Fibroblast of upper back skin (primary cell): ENCODE measurements at regions not wholly inside any gene's neighbourhood (a gene's known extent, or its start where the extent isn't known, plus 50 kb on each side); places are given as distances from the start of the nearest gene placed in this dataset.
A peak's percentile ranks its signal among the peaks of the same experiment; 100 is the strongest.

Experiments
- DNase-seq: peaks from one replicate; pipeline ENCODE4 v3.0.0-alpha.2; 2013

DNA sequence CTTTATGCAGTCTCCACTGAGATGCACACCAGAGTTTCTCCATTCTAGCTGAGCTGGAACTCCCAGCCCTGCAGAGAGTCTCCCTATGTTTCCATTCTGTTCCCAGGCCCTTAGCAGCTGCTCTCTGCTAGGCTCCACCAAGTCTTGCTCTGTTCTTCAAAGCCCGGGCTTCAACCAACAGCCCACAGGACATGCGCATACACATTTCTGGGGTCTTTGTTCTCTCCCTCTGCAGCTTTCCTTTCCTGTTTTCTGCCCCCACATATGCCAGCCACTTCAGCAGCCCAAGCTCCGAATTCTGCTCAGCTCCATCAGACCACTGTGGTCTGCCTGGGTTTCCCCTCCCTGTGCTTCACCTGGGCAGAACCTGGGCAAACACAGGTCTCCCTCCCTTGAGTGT lies 205.9 kb downstream of the CBLN1 start:
- no peak for DNase-seq

DNA sequence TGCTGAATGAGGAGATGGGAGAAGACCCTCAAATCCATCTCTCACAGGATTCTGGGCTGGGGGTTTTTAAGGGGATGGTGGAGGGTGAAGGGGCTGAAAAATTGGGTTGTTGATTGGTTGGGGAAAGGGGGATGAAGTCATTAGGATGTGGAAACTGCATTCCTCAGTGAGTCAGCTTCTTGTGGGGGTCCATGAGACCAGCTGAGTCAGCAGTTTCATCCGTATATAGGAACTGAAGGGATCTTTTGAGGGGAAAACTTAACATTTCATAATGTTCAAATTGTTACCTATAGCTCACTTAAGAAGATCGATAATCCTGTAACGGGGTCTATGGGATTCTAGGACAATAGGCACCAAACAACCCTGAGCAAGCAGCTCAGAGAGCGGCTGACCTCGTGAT lies 213.4 kb downstream of the CBLN1 start:
- DNase-seq = no peak

GRCh38 chr16:49067776-49068175 lies 213.9 kb downstream of the CBLN1 start:
- no peak for DNase-seq

DNA sequence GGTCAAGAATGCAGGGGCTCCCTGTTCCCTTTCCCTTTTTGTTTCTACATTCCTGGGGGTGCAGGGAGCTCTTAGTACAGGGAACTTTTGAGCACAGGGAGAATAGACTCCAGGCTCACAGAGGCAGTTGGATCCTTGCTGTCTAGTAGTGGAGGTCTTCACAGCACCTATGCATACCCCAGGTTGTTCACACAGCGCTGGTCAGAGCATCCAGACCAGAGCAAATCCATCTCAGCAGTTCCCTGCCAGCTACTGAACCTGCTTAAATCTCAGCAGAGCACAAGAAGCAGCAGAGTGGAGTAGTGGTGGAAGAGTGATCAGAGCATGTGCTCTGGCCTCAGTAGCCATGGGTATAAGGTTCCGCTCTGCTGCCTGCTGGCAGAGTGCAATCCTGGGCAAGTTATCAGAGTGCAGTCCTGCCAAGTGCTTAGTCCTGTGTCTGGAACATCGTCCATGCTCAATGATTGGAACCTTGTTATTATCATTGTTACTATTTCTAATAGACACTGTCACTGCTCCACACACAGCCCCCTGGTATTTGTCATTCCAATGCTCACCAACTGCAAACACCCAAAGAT lies 220.4 kb downstream of the CBLN1 start:
- no peak for DNase-seq

DNA sequence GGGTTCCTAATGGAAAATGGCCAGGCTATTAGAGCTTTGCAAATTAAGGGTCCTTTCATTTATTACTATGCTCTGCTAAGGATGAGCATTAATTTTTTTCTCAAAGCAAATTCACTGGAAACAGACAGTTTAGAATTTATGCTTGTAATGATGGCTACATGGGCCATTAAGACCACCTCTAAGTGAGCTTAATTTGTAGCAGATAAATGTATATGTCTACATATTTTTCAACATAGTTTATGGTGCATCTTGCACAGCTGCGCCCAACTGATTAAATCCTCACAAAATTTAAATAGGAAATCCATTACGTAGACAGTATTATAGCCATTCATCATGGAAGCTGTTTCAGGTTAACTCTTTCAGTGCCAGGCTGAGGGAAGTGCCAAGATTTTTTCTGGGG lies 220.9 kb downstream of the CBLN1 start:
- DNase-seq = no peak

DNA sequence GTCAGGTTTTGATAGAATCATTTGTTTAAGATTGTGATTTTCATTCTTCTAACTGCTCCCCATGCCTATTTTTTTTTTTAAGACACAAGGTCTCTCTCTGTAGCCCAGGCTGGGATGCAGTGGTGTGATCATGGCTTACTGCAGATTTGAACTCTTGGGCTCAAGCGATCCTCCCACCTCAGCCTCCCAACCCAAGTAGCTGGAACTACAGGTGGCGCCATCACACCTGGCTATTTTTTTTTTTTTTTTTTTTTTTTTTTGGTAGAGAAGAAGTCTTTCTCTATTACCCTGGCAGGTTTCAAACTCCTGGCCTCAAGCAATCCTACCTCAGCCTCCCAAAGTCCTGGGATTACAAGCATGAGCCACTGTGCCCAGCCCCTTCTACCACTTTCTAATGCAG lies 223.3 kb downstream of the CBLN1 start:
- no peak for DNase-seq

DNA sequence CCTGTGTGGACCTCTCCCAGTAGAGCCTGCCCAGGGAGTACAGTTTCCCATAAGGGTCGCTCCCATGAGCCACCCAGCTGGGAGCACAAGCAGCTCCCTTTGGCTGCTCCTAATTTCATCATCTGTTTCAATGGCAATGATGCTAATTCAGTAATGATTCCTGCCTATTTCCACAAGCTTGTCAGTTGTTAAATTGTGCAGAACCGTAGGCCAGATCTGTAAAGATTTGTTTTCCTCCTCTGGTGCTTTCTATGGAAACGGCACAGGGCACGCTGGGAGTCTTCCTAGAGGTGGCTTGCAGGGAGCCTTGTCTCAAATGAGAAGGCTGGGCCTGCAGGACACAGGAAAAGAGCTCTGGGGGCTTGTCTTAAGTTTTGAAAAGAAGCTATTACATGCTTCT lies 223.7 kb downstream of the CBLN1 start:
- DNase-seq = no peak

DNA sequence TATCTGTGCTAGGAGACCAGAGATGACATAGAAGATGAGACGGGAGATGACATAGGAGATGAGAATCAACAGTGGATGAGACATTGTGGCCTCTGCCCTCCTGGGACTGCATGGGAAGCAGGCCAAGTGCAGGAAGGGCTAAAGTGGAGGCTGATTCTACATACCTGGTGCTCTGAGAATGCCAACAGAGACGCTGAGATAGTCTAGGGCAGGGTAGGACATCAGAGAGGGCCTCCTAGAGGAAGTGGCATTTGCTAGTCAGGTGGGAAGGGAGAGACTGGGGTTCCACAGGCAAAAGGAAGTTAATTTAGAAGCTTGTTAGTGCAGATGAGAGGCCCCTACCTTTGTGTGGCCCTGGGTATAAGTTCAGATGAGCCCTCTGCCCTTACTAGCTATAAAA lies 224.2 kb downstream of the CBLN1 start:
- DNase-seq = no peak

DNA sequence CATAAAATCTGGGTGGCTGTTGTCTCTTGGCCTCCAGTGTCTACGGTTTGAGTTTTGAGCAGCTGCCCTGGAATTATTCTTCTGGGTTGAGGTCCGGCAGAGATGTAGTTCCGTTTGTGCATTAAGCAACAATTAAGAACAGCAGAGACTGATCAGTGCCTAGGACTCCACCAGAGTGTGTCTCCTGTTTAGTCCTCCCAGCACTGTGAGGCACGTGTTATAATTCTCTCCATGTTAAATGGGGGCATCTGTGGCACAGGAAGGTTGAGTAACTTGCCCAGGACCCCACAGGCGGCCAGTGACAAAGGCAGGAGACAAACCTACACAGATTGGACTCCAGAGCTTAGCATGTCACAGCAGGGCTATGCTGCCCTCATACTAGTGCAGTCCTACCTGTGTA lies 225.1 kb downstream of the CBLN1 start:
- no peak for DNase-seq

GRCh38 chr16:49055824-49056545 lies 225.7 kb downstream of the CBLN1 start:
- no peak for DNase-seq

GRCh38 chr16:49055291-49055690 lies 226.3 kb downstream of the CBLN1 start:
- no peak for DNase-seq

GRCh38 chr16:49054606-49055005 lies 227.0 kb downstream of the CBLN1 start:
- DNase-seq = no peak

DNA sequence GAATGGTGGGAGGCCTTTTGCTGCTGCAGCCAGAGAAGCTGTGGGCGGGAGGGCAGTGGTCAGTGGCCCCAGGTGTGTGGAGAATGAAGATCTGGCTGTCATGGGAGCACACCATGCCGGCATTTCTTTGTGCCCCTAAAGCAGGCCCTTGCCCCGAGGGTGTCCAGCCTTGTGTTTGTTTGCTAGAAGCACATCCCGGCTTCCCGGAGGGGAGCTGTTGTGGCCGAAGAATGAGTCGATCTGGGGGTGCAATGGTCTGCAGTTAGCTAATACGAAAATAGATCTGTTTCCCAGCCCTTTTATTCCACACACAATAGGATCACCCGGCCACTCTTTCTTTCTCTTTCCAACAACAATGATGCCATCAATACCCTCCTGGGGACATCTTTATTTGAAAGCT lies 228.8 kb downstream of the CBLN1 start:
- no peak for DNase-seq

DNA sequence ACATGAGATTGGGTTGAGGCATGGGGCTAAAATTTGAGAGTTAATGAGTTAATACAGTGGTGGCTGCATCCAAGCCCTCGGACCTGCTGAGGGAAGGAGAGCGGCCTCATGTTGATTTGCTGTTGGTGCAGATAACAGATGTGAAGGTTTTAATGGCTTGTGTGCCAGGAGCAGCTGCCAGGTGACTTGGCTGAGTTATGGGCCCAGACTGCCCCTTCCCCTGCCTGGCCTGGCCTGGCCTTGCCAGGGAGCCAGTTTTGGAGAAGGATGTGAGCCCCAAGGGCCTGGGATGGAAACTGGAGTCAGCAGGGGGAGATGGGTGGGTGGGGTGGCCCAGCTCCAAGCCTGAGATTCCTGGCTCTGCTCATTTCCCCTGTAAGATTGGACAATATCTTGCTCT lies 230.1 kb downstream of the CBLN1 start:
- no peak for DNase-seq

GRCh38 chr16:49050607-49051006 lies 231.0 kb downstream of the CBLN1 start:
- no peak for DNase-seq

DNA sequence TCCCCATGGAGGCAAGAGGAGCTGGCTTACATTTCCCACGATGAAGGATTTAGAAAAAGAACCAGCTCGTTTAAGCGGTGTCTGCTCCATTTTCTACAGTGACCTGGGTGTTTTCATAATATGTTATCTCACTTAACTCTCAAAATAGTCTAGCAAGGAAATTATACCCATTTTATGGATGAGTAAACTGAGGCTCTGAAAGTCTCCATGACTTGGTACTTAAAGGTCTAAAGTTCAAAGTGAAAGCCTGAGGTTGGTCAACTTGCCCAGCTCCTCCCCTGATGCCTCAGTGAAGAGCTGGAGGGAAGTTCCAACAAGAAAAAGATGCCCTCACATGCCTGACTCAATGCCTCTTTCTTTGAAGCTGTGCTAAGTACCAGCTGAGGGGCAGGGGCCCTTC lies 232.0 kb downstream of the CBLN1 start:
- no peak for DNase-seq

DNA sequence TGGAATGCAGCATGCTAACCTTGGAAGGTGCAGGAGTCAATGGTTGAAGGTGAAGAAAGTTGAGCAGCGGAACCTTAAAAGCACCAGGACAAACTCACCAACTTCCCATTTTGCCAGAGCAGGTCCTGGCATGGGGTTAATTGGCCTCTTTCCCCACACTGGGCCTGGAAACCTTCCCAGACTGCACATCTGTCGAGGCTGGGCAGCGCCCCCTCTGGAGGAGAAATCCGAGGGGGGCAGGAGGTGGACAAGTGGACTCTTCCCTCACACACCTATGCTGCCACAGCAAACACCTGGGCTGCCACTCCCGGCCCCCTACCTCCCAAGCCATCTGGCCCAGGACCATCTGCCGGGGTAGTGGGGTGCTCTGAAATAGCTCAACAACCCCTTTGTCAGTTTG lies 232.4 kb downstream of the CBLN1 start:
- no peak for DNase-seq

- no peak for DNase-seq
Observed at GRCh38 chr16:49048557-49048956, 233.1 kb downstream of the CBLN1 start.

DNA sequence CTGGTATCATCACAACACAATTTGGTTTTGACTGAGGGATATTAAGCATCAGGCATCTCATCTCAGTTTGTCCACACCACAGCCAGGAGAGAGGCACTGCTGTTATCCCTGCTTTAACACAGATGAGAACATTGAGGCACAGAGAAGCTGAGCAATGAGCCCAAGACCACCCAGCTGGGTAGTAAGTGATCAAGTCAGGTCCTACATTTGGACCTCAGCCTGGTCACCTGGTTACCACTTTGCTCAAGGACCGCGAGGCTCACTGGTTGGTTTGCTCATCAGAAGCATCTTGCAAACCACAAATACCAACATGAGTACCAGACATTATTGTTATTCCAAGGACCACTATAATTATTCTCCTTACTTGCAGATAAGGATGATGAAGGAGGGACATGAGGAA lies 245.5 kb downstream of the CBLN1 start:
- no peak for DNase-seq

DNA sequence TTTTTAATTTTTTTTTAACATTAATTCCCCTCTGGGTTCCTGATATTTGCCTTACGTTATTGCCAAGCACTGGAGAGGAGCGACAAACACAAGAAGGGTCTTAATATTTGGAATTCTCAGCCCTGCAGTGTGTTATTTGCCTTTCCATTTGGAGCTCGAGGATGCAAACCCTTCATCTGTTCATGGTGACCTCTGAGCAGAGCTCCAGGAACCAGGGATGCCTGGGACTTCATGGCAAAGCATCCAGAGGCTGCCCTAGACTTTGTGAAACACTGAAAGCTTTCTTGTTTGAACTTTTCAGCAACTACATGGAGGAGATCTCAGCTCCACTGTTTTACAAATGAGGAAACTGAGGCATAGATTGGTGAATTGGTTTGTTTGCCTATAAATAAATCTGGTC lies 254.2 kb downstream of the CBLN1 start:
- DNase-seq = no peak

DNA sequence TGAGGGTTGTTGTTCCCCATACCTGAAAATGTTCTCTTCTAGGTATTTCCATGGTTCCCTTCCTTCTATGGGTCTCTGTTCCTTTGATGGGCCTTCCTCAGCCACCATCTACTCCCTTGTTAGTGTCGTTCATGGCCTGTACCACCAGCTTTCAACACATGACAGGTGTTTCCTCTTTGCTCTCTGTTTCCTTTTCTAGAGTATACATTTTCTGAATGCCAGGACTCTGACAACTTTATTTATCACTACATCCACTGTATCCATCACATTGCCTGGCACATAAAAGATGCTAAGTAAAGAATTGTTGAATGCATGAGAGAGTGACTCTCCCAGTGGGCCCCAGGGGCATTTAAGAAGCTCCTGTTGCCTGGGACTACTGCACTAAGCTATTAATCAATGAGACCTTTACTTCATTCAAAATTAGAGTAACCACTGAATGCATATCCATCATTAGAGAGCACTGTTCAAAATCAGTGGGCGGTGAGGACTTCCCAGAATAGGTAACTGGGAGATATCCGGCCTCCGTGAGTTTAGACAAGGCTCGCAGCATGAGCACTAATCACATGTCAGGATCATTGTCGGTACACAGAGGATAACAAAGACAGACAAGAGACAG lies 255.0 kb downstream of the CBLN1 start:
- DNase-seq = no peak

- DNase-seq = no peak
Observed at GRCh38 chr16:49024896-49025295, 256.7 kb downstream of the CBLN1 start.

- DNase-seq = no peak
Observed at GRCh38 chr16:49024016-49024415, 257.6 kb downstream of the CBLN1 start.

DNA sequence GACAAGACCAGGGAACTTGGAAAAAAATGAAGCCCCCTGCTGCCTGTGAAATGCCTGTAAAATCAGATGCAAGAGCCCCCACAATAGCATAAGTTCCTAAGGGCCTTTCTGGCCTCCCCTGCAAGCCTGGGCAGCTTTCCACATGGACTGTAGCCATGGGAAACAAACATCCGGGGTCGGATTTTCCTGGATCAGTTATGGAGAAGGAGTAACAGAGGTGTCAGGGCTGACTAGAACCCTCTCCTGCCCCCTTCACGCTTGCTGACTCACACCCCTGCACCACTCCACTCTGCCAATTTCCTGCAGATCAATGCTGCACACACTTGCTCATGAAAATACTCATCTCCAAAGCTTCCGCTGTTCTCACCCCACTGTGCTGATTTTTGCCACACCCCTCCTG lies 258.6 kb downstream of the CBLN1 start:
- peak; percentile 70 for DNase-seq
